Activated CD4-positive, CD25-positive, alpha-beta regulatory T cell treated with anti-CD3 and anti-CD28 coated beads, Interleukin-2, amount 50 U/mL, for 16 hours (primary cell): ENCODE measurements at regions not wholly inside any gene's neighbourhood (a gene's known extent, or its start where the extent isn't known, plus 50 kb on each side); places are given as distances from the start of the nearest gene placed in this dataset.

Experiments
- DNase-seq: peaks from one replicate; pipeline ENCODE4 v3.0.0-alpha.2; 2020; ENCODE audit warnings: low read depth, low spot score

GRCh38 chr11:88448131-88448670 lies 110.7 kb upstream of the CTSC start:
- no peak for DNase-seq

GRCh38 chr11:88447281-88447680 lies 109.7 kb upstream of the CTSC start:
- no peak for DNase-seq

- DNase-seq: no peak
These were observed 101.8 kb upstream of the CTSC start for GRCh38 chr11:88439356-88439755.

- no peak for DNase-seq
These were observed 101.2 kb upstream of the CTSC start for GRCh38 chr11:88438721-88439120.

- no peak for DNase-seq
These were observed 97.9 kb upstream of the CTSC start for GRCh38 chr11:88435415-88435814.

- DNase-seq: no peak
These were observed 96.9 kb upstream of the CTSC start for GRCh38 chr11:88434333-88434976.

- no peak for DNase-seq
These were observed 96.1 kb upstream of the CTSC start for GRCh38 chr11:88433536-88434230.

- no peak for DNase-seq
These were observed 94.3 kb upstream of the CTSC start for GRCh38 chr11:88431675-88432341.

- no peak for DNase-seq
These were observed 91.4 kb upstream of the CTSC start for GRCh38 chr11:88428959-88429358.

- no peak for DNase-seq
These were observed 90.2 kb upstream of the CTSC start for GRCh38 chr11:88427719-88428118.

- no peak for DNase-seq
These were observed 87.3 kb upstream of the CTSC start for GRCh38 chr11:88424881-88425280.

- peak; percentile 1 for DNase-seq
These were observed 84.0 kb upstream of the CTSC start for GRCh38 chr11:88421530-88421929.

GRCh38 chr11:88420165-88420791 lies 82.7 kb upstream of the CTSC start:
- no peak for DNase-seq

- DNase-seq: no peak
These were observed 81.0 kb upstream of the CTSC start for GRCh38 chr11:88418508-88418907.

GRCh38 chr11:88415495-88415894 lies 78.0 kb upstream of the CTSC start:
- DNase-seq: no peak

- DNase-seq: no peak
These were observed 77.5 kb upstream of the CTSC start for GRCh38 chr11:88414981-88415413.

GRCh38 chr11:88414385-88414861 lies 76.9 kb upstream of the CTSC start:
- DNase-seq: no peak

GRCh38 chr11:88411265-88411664 lies 73.7 kb upstream of the CTSC start:
- DNase-seq: no peak

GRCh38 chr11:88410656-88411055 lies 73.1 kb upstream of the CTSC start:
- DNase-seq: no peak

GRCh38 chr11:88410056-88410455 lies 72.5 kb upstream of the CTSC start:
- DNase-seq: no peak

GRCh38 chr11:88406876-88407275 lies 69.3 kb upstream of the CTSC start:
- no peak for DNase-seq

- DNase-seq: no peak
These were observed 68.3 kb upstream of the CTSC start for GRCh38 chr11:88405853-88406252.
